GM13977 (cell line): ENCODE measurements at regions not wholly inside any gene's neighbourhood (a gene's known extent, or its start where the extent isn't known, plus 50 kb on each side); places are given as distances from the start of the nearest gene placed in this dataset.

ENCODE experiments used
- DNase-seq: peaks from one replicate; pipeline ENCODE4 v3.0.0; 2012; ENCODE audit warnings: low spot score
- in situ Hi-C: fragments of 300-500 bp; cut with MboI; formaldehyde crosslinking; loops from one replicate; pipeline ENCODE4 v1.12.0; 2022; ENCODE audit warnings: low sequenced_read_pairs, low pct_unique_long_range_greater_than_20kb, mixed read lengths, inconsistent platforms; ENCODE audit not compliant: unreplicated experiment
- TF ChIP-seq, protein P1 (sequence below): IDR thresholded peaks from 2 replicates; pipeline ENCODE4 v1.5.1; 2012; ENCODE audit warnings: mild to moderate bottlenecking, control low read depth; ENCODE audit not compliant: insufficient read depth; ENCODE audit errors: extremely low read depth, missing control alignments

DNA sequence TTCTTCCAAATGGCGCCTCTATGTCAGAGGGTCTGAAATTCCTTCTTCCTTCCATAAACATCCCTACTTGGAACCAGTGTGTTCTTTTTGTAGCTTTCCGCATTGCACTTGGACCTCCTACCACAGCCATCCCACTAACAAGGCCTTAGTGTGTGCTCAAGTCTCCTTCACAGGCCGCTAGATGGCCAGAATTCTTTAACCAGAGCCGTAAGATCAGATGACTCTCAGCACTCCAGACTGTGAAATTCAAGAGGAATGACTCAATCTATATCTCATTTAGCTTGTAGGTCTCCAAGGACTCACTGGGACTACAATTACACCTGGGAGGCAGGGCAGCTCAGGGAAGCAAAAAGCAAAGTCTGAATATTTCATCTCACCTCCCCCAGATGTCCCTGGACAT lies 298.9 kb downstream of the EIPR1 start:
- TF ChIP-seq, protein P1, sequence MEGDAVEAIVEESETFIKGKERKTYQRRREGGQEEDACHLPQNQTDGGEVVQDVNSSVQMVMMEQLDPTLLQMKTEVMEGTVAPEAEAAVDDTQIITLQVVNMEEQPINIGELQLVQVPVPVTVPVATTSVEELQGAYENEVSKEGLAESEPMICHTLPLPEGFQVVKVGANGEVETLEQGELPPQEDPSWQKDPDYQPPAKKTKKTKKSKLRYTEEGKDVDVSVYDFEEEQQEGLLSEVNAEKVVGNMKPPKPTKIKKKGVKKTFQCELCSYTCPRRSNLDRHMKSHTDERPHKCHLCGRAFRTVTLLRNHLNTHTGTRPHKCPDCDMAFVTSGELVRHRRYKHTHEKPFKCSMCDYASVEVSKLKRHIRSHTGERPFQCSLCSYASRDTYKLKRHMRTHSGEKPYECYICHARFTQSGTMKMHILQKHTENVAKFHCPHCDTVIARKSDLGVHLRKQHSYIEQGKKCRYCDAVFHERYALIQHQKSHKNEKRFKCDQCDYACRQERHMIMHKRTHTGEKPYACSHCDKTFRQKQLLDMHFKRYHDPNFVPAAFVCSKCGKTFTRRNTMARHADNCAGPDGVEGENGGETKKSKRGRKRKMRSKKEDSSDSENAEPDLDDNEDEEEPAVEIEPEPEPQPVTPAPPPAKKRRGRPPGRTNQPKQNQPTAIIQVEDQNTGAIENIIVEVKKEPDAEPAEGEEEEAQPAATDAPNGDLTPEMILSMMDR = no peak
- no peak for DNase-seq
- in situ Hi-C loops = no loop called here

DNA sequence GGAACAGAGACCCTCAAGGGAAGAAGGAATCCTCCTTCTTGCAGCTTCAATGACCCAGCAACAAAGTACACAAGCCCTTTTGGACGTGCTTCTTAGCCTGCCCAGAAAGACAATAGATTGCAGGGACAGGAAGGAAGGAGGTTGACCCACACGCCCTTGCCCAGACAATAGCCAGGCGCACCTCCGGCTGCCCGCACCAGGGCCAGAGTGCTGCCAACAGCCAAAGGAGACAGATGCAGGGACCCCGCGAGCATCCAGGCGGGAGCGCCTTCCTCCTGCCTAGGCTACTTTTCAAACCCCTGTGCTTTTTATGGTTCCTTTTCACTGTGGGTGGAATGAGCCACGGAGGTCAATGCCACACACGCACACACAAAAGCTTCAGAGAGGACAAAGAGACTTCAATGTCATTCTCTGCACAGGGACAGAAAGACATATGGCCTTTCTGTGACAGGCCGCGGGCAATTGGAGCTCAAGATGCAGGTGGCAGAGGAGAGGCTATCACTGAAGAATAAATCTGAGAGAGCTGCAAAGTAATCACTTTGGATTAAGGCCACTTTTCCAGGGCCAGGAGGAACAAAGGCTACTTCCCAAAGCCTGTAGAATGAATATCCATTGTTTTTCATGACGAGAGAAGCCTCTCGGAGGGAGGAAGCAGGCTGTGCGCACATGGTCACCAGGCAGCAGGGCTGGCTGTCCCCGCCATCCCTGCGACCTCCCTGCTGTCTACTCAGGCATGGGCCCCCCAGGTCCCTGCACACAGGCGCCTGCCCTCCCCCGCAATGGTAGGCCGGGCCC lies 300.6 kb downstream of the EIPR1 start:
- TF ChIP-seq, protein P1 = no peak
- no peak for DNase-seq

DNA sequence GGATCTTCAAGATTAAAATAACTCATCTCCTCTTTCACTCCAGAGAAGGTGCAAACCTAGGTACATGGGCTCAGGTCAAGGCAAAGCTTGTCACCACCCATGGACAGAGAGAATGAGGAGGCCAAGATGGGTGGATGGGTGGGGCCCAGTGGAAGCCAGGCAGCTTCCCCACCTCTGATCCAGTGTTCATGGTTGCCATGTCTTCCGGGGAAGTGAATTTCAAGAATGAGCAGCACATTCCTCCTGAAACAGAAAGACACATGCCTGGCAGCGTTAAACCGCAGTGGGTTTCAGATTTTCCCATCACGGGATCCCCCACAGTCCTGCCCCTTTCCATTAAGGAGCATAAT lies 301.7 kb downstream of the EIPR1 start:
- TF ChIP-seq, protein P1 = no peak
- in situ Hi-C loops = no loop called here
- no peak for DNase-seq

More for the DNA sequence above, 300.6 kb downstream of the EIPR1 start:
- in situ Hi-C loops = no loop called here

DNA sequence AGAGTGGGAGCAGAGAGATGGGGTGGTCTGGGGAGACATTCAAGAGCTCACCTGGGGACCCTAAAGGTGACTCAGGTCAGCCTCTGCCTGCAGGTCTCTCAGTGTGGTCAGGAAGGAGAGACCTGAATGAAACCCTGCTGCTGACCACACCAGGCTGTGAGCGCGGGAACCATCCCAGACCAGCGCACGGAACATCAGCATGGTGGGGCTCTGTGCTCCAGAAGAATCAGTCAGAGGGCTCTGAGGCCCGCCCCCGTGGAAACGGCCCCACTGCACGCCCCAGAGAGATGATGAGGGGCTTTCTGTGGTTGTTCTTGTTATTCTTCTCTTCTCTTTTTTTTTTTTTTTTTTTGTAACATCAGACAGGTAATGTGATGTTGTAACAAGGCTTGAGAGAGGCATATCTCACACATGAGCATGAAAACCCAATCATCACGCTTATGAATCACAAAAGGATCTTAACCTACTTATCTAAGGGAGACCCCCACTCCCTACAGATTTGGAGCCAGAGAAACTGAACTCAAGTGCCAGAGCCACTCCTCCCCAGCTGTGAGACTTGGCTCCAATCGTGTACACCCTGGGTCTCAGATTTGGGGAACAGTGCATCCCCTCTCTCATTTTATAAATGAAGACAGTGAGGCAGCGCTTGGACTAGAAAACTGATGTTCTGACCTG lies 302.2 kb downstream of the EIPR1 start:
- TF ChIP-seq, protein P1 = no peak
- DNase-seq = no peak
- in situ Hi-C loops = no loop called here

DNA sequence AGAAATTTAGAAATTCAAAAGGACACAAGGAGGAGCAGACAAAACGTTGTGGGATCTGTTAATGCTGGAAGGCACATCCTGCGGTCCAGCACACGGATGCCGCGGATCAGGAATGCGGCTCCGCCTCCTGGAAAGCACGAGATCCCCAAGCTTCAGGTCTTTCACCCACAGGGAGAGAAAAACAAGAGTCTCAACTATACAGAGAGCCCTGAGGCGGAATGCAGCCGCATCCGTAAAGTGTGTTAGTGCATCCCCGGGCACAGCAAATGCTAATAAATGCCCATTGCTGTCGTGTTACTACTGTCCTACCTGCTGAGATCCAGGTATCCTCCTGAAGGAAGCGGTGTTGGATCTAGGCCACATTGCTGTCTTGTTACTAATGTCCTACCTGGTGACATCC lies 303.9 kb downstream of the EIPR1 start:
- TF ChIP-seq, protein P1 = no peak
- in situ Hi-C loops = no loop called here
- no peak for DNase-seq

DNA sequence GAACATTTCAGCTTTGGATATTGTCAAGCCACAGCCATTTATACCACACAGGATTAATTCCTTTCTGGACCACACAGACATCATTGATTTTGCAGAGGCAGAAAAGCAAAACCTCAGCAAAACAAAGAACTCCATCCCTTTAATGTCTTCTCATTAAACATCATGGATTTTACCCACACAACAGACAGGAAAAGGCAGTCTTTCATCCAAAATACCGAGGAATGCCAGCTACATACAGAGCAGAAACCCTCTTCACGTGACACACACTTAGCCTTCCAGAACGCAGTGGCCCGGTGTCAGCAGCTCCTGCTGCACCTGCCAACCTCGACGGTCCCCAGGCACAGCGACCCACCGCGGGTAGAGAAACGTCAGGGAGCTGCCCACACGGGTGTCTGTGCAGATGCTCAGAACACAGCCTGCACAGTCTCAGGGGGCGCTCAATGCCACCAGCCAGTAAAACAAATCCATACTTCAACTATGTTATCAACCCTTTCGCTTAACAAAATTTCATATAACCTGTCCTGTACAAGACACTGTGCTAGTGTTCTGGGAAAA lies 304.5 kb downstream of the EIPR1 start:
- in situ Hi-C loops = no loop called here
- TF ChIP-seq, protein P1 = no peak
- no peak for DNase-seq
